ENCODE measurements at regions not wholly inside any gene's neighbourhood (a gene's known extent, or its start where the extent isn't known, plus 50 kb on each side); places are given as distances from the start of the nearest gene placed in this dataset.

DNA sequence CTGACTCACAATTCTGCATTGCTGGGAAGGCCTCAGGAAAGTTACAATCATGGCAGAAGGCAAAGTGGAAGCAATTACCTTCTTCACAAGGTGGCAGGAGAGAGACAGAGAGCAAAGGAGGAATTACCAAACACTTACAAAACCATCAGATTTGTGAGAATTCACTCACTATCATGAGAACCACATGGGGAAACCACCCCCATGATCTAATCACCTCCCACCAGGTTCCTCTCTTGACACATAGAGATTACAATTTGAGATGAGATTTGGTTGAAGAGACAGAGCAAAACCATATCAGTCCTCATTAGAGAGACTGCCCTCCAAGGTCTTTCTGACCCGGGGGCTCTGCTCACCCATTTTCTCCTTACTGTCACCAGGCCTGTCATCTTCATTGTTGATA lies 1582.3 kb upstream of the TMEM132C start:
- Histone ChIP-seq H3K9me2 (ENCODE audit: insufficient read depth, low read length) (no peaks in the 10 kb centered on the region), H2AFZ (ENCODE audit: low read depth, low read length) (no peak overlapping the region), H3K27me3 (ENCODE audit: insufficient read depth, low read depth, low read length) (no peaks in the 10 kb centered on the region), H4K20me1 (ENCODE audit: insufficient read depth) (no peaks in the 10 kb centered on the region), H3K27ac (ENCODE audit: low read length) (no peak overlapping the region), H3K36me3 (ENCODE audit: insufficient read depth, low read length) (no peaks in the 10 kb centered on the region), H3K79me2 (replicated peaks; ENCODE audit: insufficient read depth, low read length) (no peaks in the 10 kb centered on the region), H3F3A (ENCODE audit: insufficient read depth, low read length, poor library complexity, severe bottlenecking) (no peaks in the 10 kb centered on the region), H3K4me2 (ENCODE audit: low read length) (no peak overlapping the region), H3K9ac (ENCODE audit: low read length) (no peak overlapping the region), H3K9me3 (ENCODE audit: low read length) (no peaks in the 10 kb centered on the region), H3K4me3 (ENCODE audit: low read length) (no peak overlapping the region)
- no peak for TF ChIP-seq RAD21 (conservative IDR thresholded peaks at IDR 0.05)
- TF ChIP-seq, protein P1, sequence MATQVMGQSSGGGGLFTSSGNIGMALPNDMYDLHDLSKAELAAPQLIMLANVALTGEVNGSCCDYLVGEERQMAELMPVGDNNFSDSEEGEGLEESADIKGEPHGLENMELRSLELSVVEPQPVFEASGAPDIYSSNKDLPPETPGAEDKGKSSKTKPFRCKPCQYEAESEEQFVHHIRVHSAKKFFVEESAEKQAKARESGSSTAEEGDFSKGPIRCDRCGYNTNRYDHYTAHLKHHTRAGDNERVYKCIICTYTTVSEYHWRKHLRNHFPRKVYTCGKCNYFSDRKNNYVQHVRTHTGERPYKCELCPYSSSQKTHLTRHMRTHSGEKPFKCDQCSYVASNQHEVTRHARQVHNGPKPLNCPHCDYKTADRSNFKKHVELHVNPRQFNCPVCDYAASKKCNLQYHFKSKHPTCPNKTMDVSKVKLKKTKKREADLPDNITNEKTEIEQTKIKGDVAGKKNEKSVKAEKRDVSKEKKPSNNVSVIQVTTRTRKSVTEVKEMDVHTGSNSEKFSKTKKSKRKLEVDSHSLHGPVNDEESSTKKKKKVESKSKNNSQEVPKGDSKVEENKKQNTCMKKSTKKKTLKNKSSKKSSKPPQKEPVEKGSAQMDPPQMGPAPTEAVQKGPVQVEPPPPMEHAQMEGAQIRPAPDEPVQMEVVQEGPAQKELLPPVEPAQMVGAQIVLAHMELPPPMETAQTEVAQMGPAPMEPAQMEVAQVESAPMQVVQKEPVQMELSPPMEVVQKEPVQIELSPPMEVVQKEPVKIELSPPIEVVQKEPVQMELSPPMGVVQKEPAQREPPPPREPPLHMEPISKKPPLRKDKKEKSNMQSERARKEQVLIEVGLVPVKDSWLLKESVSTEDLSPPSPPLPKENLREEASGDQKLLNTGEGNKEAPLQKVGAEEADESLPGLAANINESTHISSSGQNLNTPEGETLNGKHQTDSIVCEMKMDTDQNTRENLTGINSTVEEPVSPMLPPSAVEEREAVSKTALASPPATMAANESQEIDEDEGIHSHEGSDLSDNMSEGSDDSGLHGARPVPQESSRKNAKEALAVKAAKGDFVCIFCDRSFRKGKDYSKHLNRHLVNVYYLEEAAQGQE (IDR thresholded peaks at IDR 0.05; ENCODE audit: borderline replicate concordance): no peak
- TF ChIP-seq POLR2AphosphoS5 (IDR thresholded peaks at IDR 0.05): no peak
- TF ChIP-seq EP300 (conservative IDR thresholded peaks at IDR 0.05; ENCODE audit: poor library complexity, severe bottlenecking): no peak
- no peak for TF ChIP-seq SMC3 (conservative IDR thresholded peaks at IDR 0.05; ENCODE audit: poor library complexity)
- no peak for TF ChIP-seq TAF1 (IDR thresholded peaks at IDR 0.05; ENCODE audit: low read depth)

GRCh38 chr12:126685636-126686035 lies 1581.3 kb upstream of the TMEM132C start:
- no peak overlapping the region for H3K9ac ChIP-seq (ENCODE audit: low read length)
- TF ChIP-seq EP300 (conservative IDR thresholded peaks at IDR 0.05; ENCODE audit: poor library complexity, severe bottlenecking) (no peak), SMC3 (conservative IDR thresholded peaks at IDR 0.05; ENCODE audit: poor library complexity) (no peak), MXI1 (conservative IDR thresholded peaks at IDR 0.05; ENCODE audit: poor library complexity, severe bottlenecking) (no peak), POLR2AphosphoS5 (IDR thresholded peaks at IDR 0.05) (no peak)
- no peak overlapping the region for H3K4me3 ChIP-seq (ENCODE audit: low read length)
- H2AFZ ChIP-seq (ENCODE audit: low read depth, low read length): no peak overlapping the region
- H3K4me2 ChIP-seq (ENCODE audit: low read length): no peak overlapping the region
- H3K36me3 ChIP-seq (ENCODE audit: insufficient read depth, low read length): no peaks in the 10 kb centered on the region
- no peaks in the 10 kb centered on the region for H3F3A ChIP-seq (ENCODE audit: insufficient read depth, low read length, poor library complexity, severe bottlenecking)
- H3K27ac ChIP-seq (ENCODE audit: low read length): no peak overlapping the region
- no peaks in the 10 kb centered on the region for H3K9me2 ChIP-seq (ENCODE audit: insufficient read depth, low read length)
- no peaks in the 10 kb centered on the region for H4K20me1 ChIP-seq (ENCODE audit: insufficient read depth)
- H3K79me2 ChIP-seq (replicated peaks; ENCODE audit: insufficient read depth, low read length): no peaks in the 10 kb centered on the region
- H3K9me3 ChIP-seq (ENCODE audit: low read length): no peaks in the 10 kb centered on the region
- H3K27me3 ChIP-seq (ENCODE audit: insufficient read depth, low read depth, low read length): no peaks in the 10 kb centered on the region

DNA sequence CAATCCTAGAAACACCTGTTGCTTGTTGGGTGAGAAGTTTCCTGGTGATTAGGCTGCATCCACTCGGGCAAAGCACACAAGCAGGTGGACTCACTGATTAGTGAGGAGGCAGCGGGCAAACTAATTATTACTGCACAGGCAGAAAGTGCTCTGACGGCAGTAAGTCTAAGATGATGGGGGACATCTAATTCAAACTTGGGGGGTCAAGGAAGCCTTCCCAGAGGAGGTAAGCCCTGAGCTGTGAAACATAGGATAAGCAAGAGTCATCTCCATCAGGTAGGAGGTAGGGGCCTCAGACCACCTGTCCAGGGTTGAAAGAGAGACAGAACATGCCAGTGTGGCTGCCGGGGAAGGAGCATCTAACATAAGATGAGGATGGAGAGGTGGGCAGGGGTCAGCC lies 1578.4 kb upstream of the TMEM132C start:
- Histone ChIP-seq H3K27me3 (ENCODE audit: insufficient read depth, low read depth, low read length) (no peaks in the 10 kb centered on the region), H4K20me1 (ENCODE audit: insufficient read depth) (no peaks in the 10 kb centered on the region)

More for the DNA sequence above, 1578.4 kb upstream of the TMEM132C start:
- H3K36me3 ChIP-seq (ENCODE audit: insufficient read depth, low read length): no peaks in the 10 kb centered on the region
- H3K27ac ChIP-seq (ENCODE audit: low read length): no peak overlapping the region
- H3K9me3 ChIP-seq (ENCODE audit: low read length): no peaks in the 10 kb centered on the region
- TF ChIP-seq TAF1 (IDR thresholded peaks at IDR 0.05; ENCODE audit: low read depth) (no peak), RAD21 (conservative IDR thresholded peaks at IDR 0.05) (no peak), POLR2AphosphoS5 (IDR thresholded peaks at IDR 0.05) (no peak)
- TF ChIP-seq, protein P1 (IDR thresholded peaks at IDR 0.05; ENCODE audit: borderline replicate concordance): no peak
- no peaks in the 10 kb centered on the region for H3F3A ChIP-seq (ENCODE audit: insufficient read depth, low read length, poor library complexity, severe bottlenecking)
- H3K9ac ChIP-seq (ENCODE audit: low read length): no peak overlapping the region
- H2AFZ ChIP-seq (ENCODE audit: low read depth, low read length): no peak overlapping the region
- no peak overlapping the region for H3K4me2 ChIP-seq (ENCODE audit: low read length)
- H3K4me3 ChIP-seq (ENCODE audit: low read length): no peak overlapping the region
- H3K9me2 ChIP-seq (ENCODE audit: insufficient read depth, low read length): no peaks in the 10 kb centered on the region
- H3K79me2 ChIP-seq (replicated peaks; ENCODE audit: insufficient read depth, low read length): no peaks in the 10 kb centered on the region
